HEK293T (cell line): ENCODE measurements at regions not wholly inside any gene's neighbourhood (a gene's known extent, or its start where the extent isn't known, plus 50 kb on each side); places are given as distances from the start of the nearest gene placed in this dataset.
"Not testable (repeated sequence)": the region's sequence is repeated elsewhere in the genome, so short reads cannot be mapped to it uniquely, and the experiment has no call there.

Experiments used
- CTBP1 ChIP-seq: fragments of 450-650 bp; IDR thresholded peaks from 2 replicates; pipeline ENCODE4 v1.6.1; 2016; ENCODE audit warnings: borderline replicate concordance
- ELF4 ChIP-seq: fragments of 450-650 bp; IDR thresholded peaks from 2 replicates; pipeline ENCODE4 v1.6.1; 2017; ENCODE audit warnings: antibody characterized with exemption

DNA sequence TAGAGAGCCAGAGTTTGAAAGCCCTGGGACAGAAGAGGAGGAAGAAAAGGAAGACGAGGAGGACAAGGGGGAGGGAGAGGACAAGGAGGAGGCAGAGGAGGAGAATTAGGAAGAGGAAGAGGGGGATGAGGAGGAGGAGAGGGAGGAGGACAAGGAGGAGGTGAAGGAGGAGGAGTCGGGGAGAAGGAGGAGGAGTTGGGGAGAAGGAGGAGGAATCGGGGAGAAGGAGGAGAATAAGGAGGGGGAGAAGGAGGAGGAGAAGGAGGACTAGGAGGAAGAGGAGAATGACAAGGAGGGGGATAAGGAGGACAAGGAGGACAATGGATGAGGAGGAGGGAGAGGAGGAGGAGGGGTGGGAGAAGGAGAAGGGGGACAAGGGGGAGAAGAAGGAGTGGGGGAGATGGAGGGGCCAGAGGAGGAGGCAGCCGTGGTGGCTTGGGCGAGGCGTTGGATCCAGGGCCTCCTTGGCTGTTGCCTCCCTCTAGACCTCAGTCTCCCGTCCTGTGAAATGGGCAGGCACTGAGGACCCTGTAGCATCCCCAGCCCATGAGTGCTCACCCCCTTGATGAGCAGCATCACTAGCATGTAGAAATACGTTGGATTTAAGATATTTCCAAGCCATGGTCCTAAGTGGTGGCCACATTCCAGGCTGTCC lies 179.6 kb downstream of the LMLN start:
- TF ChIP-seq CTBP1, ELF4: not testable (repeated sequence)
